Type B pancreatic cell (in vitro differentiated cells): ENCODE measurements at regions not wholly inside any gene's neighbourhood (a gene's known extent, or its start where the extent isn't known, plus 50 kb on each side); places are given as distances from the start of the nearest gene placed in this dataset.

Experiments
- DNase-seq: peaks from one replicate; pipeline ENCODE4 v3.0.0; 2021; ENCODE audit warnings: mixed read lengths; ENCODE audit not compliant: unreplicated experiment; ENCODE audit errors: extremely low spot score
- H3K27ac Mint-ChIP-seq: 2 replicates; pipeline ENCODE4 v1.8.0; 2021; ENCODE audit warnings: mild to moderate bottlenecking, mixed read lengths
- H3K27me3 Mint-ChIP-seq: 2 replicates; pipeline ENCODE4 v1.8.0; 2021; ENCODE audit warnings: mixed read lengths
- H3K36me3 Mint-ChIP-seq: 2 replicates; pipeline ENCODE4 v1.8.0; 2021; ENCODE audit warnings: mixed read lengths
- H3K4me1 Mint-ChIP-seq: one replicate; pipeline ENCODE4 v1.8.0; 2021; ENCODE audit warnings: mixed read lengths; ENCODE audit not compliant: unreplicated experiment
- H3K4me3 Mint-ChIP-seq: 2 replicates; pipeline ENCODE4 v1.8.0; 2021; ENCODE audit warnings: mild to moderate bottlenecking, mixed read lengths
- H3K9me3 Mint-ChIP-seq: 2 replicates; pipeline ENCODE4 v1.8.0; 2021; ENCODE audit warnings: mixed read lengths
- TF ChIP-seq, protein P1 (sequence below): fragments of 200-600 bp; sonication (generic); conservative IDR thresholded peaks from 2 replicates; pipeline ENCODE4 v1.5.0; 2021; ENCODE audit warnings: antibody characterized with exemption, mild to moderate bottlenecking

DNA sequence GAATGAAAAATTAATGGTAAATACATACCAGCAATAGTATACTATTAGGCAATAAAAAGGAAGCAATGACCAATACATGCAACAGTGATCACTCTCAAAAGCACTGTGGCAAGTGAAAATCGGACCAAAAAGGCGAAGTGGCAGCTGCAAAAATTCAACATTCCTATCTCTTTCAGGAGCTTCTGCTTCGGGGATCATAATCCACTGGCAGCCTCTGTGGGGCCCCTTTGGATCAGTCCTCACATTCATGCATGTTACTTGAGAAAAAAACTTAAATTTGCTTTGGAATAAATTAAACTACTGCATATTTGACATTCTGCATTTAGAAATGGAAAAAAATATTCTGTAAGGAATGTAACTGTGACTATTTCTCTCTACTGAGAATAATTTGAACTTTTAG, 425.6 kb downstream of the NR2F2 start:
- Mint-ChIP-seq H3K4me1 (no peaks in the 10 kb centered on the region), H3K27me3 (peaks cover 14% of the 10 kb centered on the region), H3K9me3 (no peaks in the 10 kb centered on the region), H3K4me3 (no peak overlapping the region), H3K27ac (no peak overlapping the region), H3K36me3 (no peaks in the 10 kb centered on the region)
- TF ChIP-seq, protein P1, sequence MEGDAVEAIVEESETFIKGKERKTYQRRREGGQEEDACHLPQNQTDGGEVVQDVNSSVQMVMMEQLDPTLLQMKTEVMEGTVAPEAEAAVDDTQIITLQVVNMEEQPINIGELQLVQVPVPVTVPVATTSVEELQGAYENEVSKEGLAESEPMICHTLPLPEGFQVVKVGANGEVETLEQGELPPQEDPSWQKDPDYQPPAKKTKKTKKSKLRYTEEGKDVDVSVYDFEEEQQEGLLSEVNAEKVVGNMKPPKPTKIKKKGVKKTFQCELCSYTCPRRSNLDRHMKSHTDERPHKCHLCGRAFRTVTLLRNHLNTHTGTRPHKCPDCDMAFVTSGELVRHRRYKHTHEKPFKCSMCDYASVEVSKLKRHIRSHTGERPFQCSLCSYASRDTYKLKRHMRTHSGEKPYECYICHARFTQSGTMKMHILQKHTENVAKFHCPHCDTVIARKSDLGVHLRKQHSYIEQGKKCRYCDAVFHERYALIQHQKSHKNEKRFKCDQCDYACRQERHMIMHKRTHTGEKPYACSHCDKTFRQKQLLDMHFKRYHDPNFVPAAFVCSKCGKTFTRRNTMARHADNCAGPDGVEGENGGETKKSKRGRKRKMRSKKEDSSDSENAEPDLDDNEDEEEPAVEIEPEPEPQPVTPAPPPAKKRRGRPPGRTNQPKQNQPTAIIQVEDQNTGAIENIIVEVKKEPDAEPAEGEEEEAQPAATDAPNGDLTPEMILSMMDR = no peak
- DNase-seq = no peak

DNA sequence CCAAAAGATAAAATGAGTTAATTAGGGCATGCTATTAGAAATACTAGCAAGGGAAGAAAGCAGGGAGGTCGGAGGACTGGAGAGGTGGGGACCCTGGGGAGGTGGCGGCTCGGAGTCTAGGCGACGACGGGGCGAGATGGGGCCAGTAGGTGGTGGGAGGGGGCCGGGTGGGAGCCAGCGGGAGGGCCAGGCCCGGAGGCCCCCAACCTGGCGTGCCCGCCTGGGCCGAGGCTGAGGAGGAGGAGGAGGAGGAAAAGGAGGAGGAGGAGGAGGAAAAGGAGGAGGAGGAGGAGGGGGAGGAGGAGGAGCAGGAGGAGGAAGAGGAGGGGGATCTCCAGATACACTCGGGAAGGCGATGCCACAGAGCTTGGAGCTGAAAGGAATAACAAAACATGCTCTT, 426.2 kb downstream of the NR2F2 start:
- H3K4me3 Mint-ChIP-seq = no peak overlapping the region
- H3K4me1 Mint-ChIP-seq = no peaks in the 10 kb centered on the region
- no peak overlapping the region for H3K27ac Mint-ChIP-seq
- H3K36me3 Mint-ChIP-seq = no peaks in the 10 kb centered on the region
- no peak for DNase-seq
- TF ChIP-seq, protein P1 = no peak
- H3K9me3 Mint-ChIP-seq = no peaks in the 10 kb centered on the region
- H3K27me3 Mint-ChIP-seq = peaks cover 17% of the 10 kb centered on the region

DNA sequence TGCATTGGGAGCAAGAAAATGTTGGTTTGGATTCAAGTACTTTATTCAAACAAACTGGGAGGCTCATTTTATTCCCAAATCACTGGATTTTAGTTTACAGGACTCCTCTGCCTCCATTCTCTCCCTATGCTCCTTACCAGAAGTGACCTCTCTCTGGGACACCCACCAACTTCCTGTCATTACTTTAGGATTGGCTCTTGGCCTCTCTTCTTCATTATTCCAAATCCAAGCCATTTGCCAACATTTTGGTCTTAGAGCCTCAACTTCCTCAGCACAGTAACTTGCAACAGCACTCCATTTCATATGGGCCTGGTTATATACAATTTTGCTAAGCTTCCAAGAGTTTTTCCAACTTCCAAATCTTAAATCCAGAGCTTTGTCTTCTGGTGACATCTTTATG, 432.1 kb downstream of the NR2F2 start:
- no peak overlapping the region for H3K27ac Mint-ChIP-seq
- no peaks in the 10 kb centered on the region for H3K9me3 Mint-ChIP-seq

DNA sequence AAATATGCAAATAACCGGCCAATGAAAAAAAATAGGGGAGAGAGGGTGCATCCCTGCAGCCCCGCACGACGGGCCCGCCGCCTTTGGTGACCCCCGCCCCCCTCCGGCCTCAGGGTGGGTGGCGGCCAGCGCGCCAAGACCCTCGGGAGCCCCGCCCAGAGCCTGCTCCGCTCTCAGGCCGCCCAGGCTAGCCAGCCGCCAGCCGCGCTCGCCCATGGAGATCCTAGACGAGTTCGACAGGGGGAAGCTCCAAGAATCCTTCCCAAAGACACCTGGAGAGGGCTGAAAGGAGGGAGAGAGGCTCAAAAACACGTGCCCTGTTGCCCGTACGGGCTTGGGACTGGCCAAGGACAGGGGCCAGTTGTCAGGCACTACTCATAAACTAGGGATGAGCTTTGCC, 434.0 kb downstream of the NR2F2 start:
- H3K36me3 Mint-ChIP-seq = no peaks in the 10 kb centered on the region
- H3K4me3 Mint-ChIP-seq = no peak overlapping the region
- DNase-seq = no peak
- H3K27ac Mint-ChIP-seq = no peak overlapping the region
- no peaks in the 10 kb centered on the region for H3K9me3 Mint-ChIP-seq
- no peaks in the 10 kb centered on the region for H3K4me1 Mint-ChIP-seq
- TF ChIP-seq, protein P1 = no peak
- H3K27me3 Mint-ChIP-seq = peaks cover 27% of the 10 kb centered on the region

More for the DNA sequence above, 432.1 kb downstream of the NR2F2 start:
- no peak for DNase-seq
- no peak overlapping the region for H3K4me3 Mint-ChIP-seq
- no peaks in the 10 kb centered on the region for H3K36me3 Mint-ChIP-seq
- TF ChIP-seq, protein P1 = no peak
- no peaks in the 10 kb centered on the region for H3K4me1 Mint-ChIP-seq
- H3K27me3 Mint-ChIP-seq = peaks cover 20% of the 10 kb centered on the region

DNA sequence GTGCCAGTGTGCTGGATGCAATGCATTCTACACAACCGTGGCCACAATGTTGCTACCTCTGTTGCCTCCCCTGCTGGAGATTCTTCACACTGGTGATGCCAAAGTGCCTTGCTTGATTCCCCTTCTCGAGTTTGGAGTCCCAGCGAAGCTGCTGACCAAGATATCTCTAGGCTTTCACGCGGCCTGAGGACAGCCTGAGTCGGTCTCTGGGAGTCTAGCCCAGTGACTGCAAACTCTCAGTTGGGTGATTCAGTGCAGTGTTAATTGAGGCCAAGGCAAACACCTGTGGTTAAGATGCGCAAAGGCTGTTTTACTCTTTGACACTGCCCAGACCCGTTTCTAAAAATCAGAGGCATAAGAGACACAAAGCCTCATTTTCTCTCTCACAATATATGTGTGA, 434.4 kb downstream of the NR2F2 start:
- TF ChIP-seq, protein P1 = no peak
- H3K9me3 Mint-ChIP-seq = no peaks in the 10 kb centered on the region
- DNase-seq = no peak
- H3K4me1 Mint-ChIP-seq = no peaks in the 10 kb centered on the region
- H3K4me3 Mint-ChIP-seq = no peak overlapping the region
- no peaks in the 10 kb centered on the region for H3K36me3 Mint-ChIP-seq
- no peak overlapping the region for H3K27ac Mint-ChIP-seq
- peaks cover 31% of the 10 kb centered on the region for H3K27me3 Mint-ChIP-seq

DNA sequence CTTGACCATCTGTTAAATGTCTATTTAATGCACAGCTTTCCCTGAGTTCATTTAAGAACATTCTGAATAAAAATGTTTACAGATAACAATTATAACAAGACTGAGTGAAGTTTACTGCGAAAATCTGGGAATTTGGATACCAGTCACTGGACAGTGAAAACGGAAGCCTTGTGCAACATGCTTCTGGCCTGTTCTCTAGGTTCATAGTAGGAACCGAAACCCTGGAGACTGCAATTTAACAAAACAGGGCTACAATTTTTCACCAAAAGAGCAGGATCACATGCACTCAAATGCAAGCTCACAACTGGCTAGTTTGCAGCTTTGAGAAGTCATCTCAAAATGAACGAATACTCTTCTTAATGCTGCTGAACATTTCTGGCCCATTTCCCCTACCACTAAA, 435.9 kb downstream of the NR2F2 start:
- TF ChIP-seq, protein P1 = no peak
- H3K27ac Mint-ChIP-seq = no peak overlapping the region
- H3K27me3 Mint-ChIP-seq = peaks cover 30% of the 10 kb centered on the region
- H3K4me1 Mint-ChIP-seq = no peaks in the 10 kb centered on the region
- H3K4me3 Mint-ChIP-seq = no peak overlapping the region
- no peak for DNase-seq
- H3K36me3 Mint-ChIP-seq = no peaks in the 10 kb centered on the region
- H3K9me3 Mint-ChIP-seq = no peaks in the 10 kb centered on the region
